ENCODE measurements at regions not wholly inside any gene's neighbourhood (a gene's known extent, or its start where the extent isn't known, plus 50 kb on each side); places are given as distances from the start of the nearest gene placed in this dataset.
A peak's percentile ranks its signal among the peaks of the same experiment; 100 is the strongest.

- no peaks in the 10 kb centered on the region for H3K36me3 ChIP-seq (ENCODE audit: control insufficient read depth, insufficient read depth, low read length)
- no peak overlapping the region for H3K4me3 ChIP-seq (ENCODE audit: low read depth, low read length)
- TF ChIP-seq CTCF (IDR thresholded peaks at IDR 0.05; ENCODE audit: insufficient read depth, low read length, severe bottlenecking), result no peak
- FAIRE-seq (no peak), DNase-seq (ENCODE audit: low read depth) (peak; percentile 8)
- H3K27me3 ChIP-seq (ENCODE audit: control insufficient read depth, insufficient read depth, low read length), result no peaks in the 10 kb centered on the region
Measured at GRCh38 chr11:109089144-109089543, 332.8 kb upstream of the C11orf87 start.

GRCh38 chr11:109093354-109093753, 328.6 kb upstream of the C11orf87 start:
- DNase-seq (ENCODE audit: low read depth) (no peak), FAIRE-seq (no peak)
- no peak for TF ChIP-seq CTCF (IDR thresholded peaks at IDR 0.05; ENCODE audit: insufficient read depth, low read length, severe bottlenecking)
- no peaks in the 10 kb centered on the region for H3K36me3 ChIP-seq (ENCODE audit: control insufficient read depth, insufficient read depth, low read length)
- H3K4me3 ChIP-seq (ENCODE audit: low read depth, low read length), result no peak overlapping the region
- H3K27me3 ChIP-seq (ENCODE audit: control insufficient read depth, insufficient read depth, low read length), result no peaks in the 10 kb centered on the region

- H3K4me3 ChIP-seq (ENCODE audit: low read depth, low read length), result no peak overlapping the region
- TF ChIP-seq CTCF (IDR thresholded peaks at IDR 0.05; ENCODE audit: insufficient read depth, low read length, severe bottlenecking), result no peak
- no peak for FAIRE-seq
- H3K36me3 ChIP-seq (ENCODE audit: control insufficient read depth, insufficient read depth, low read length), result no peaks in the 10 kb centered on the region
- no peak for DNase-seq (ENCODE audit: low read depth)
- no peaks in the 10 kb centered on the region for H3K27me3 ChIP-seq (ENCODE audit: control insufficient read depth, insufficient read depth, low read length)
Measured at GRCh38 chr11:109096266-109096665, 325.7 kb upstream of the C11orf87 start.

GRCh38 chr11:109106151-109106906, 315.7 kb upstream of the C11orf87 start:
- FAIRE-seq, result peak; percentile 50
- H3K27me3 ChIP-seq (ENCODE audit: control insufficient read depth, insufficient read depth, low read length), result no peaks in the 10 kb centered on the region
- H3K36me3 ChIP-seq (ENCODE audit: control insufficient read depth, insufficient read depth, low read length), result no peaks in the 10 kb centered on the region
- TF ChIP-seq CTCF (IDR thresholded peaks at IDR 0.05; ENCODE audit: insufficient read depth, low read length, severe bottlenecking), result no peak
- H3K4me3 ChIP-seq (ENCODE audit: low read depth, low read length), result no peak overlapping the region
- DNase-seq (ENCODE audit: low read depth), result no peak

- FAIRE-seq (no peak), DNase-seq (ENCODE audit: low read depth) (no peak)
- no peak overlapping the region for H3K4me3 ChIP-seq (ENCODE audit: low read depth, low read length)
- no peaks in the 10 kb centered on the region for H3K27me3 ChIP-seq (ENCODE audit: control insufficient read depth, insufficient read depth, low read length)
- TF ChIP-seq CTCF (IDR thresholded peaks at IDR 0.05; ENCODE audit: insufficient read depth, low read length, severe bottlenecking), result no peak
- H3K36me3 ChIP-seq (ENCODE audit: control insufficient read depth, insufficient read depth, low read length), result no peaks in the 10 kb centered on the region
Measured at GRCh38 chr11:109109150-109109549, 312.8 kb upstream of the C11orf87 start.
